SH-SY5Y (cell line): ENCODE measurements at regions not wholly inside any gene's neighbourhood (a gene's known extent, or its start where the extent isn't known, plus 50 kb on each side); places are given as distances from the start of the nearest gene placed in this dataset.

Experiments
- GATA2 ChIP-seq: IDR thresholded peaks from 2 replicates; pipeline ENCODE4 v1.6.1; 2011; ENCODE audit warnings: mild to moderate bottlenecking, low read depth, low read length
- GATA3 ChIP-seq: IDR thresholded peaks from 2 replicates; pipeline ENCODE4 v1.6.1; 2011; ENCODE audit warnings: low read depth, mild to moderate bottlenecking, low read length, moderate library complexity

DNA sequence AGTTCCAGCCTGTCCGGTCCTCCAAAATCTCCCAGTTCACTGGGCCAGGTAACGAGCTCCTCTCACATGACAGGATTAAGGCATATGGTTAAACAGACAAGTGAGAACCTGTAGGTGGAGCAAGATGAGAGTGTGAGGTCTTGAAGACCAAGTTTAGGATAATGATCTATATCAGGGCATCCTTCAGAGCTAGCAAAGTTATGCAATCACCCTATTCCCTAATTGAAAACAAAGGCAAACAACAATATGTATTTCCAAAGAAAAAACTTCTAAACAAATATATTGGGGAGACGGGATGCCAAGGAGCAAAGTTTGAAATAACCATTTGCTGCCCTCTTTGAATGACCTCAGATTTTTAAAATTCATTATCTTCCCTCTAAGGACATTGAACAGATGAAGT is 571.2 kb downstream of the BCL11B start:
- TF ChIP-seq GATA2: no peak
- TF ChIP-seq GATA3: no peak
